Endodermal cell (in vitro differentiated cells): ENCODE measurements at regions not wholly inside any gene's neighbourhood (a gene's known extent, or its start where the extent isn't known, plus 50 kb on each side); places are given as distances from the start of the nearest gene placed in this dataset.

Source experiments
- DNase-seq: peaks from one replicate; pipeline ENCODE4 v3.0.0-alpha.2; 2017
- H3K27ac ChIP-seq: 2 replicates; pipeline ENCODE4 v1.5.1; 2013; ENCODE audit warnings: mild to moderate bottlenecking, low read depth, low read length, moderate library complexity
- H3K27me3 ChIP-seq: 2 replicates; pipeline ENCODE4 v1.6.1; 2013; ENCODE audit warnings: mild to moderate bottlenecking, low read length, moderate library complexity; ENCODE audit not compliant: insufficient read depth, control insufficient read depth, poor library complexity, severe bottlenecking
- H3K36me3 ChIP-seq: 2 replicates; pipeline ENCODE4 v1.7.0; 2013; ENCODE audit warnings: mild to moderate bottlenecking, low read length, moderate library complexity; ENCODE audit not compliant: control insufficient read depth, insufficient read depth
- H3K4me1 ChIP-seq: one replicate; pipeline ENCODE4 v1.7.0; 2013; ENCODE audit warnings: low read length; ENCODE audit not compliant: control insufficient read depth, insufficient read depth
- H3K4me3 ChIP-seq: 2 replicates; pipeline ENCODE4 v1.5.1; 2013; ENCODE audit warnings: mild to moderate bottlenecking, low read length, moderate library complexity
- H3K9ac ChIP-seq: 2 replicates; pipeline ENCODE4 v1.6.1; 2013; ENCODE audit warnings: mild to moderate bottlenecking, low read length, moderate library complexity; ENCODE audit not compliant: poor library complexity, severe bottlenecking; ENCODE audit errors: extremely low read depth
- H3K9me3 ChIP-seq: 2 replicates; pipeline ENCODE4 v1.6.1; 2013; ENCODE audit warnings: mild to moderate bottlenecking, low read length, moderate library complexity; ENCODE audit not compliant: control insufficient read depth
- H3K27ac Mint-ChIP-seq: 2 replicates; pipeline ENCODE4 v1.8.0; 2020; ENCODE audit warnings: mixed read lengths
- H3K27me3 Mint-ChIP-seq: 2 replicates; pipeline ENCODE4 v1.8.0; 2021; ENCODE audit warnings: mild to moderate bottlenecking, mixed read lengths; ENCODE audit not compliant: insufficient read depth
- H3K36me3 Mint-ChIP-seq: 2 replicates; pipeline ENCODE4 v1.8.0; 2020; ENCODE audit warnings: low read depth, mixed read lengths
- H3K4me1 Mint-ChIP-seq: 2 replicates; pipeline ENCODE4 v1.8.0; 2020; ENCODE audit warnings: mixed read lengths
- H3K4me3 Mint-ChIP-seq: 2 replicates; pipeline ENCODE4 v1.8.0; 2020; ENCODE audit warnings: mild to moderate bottlenecking, moderate library complexity, mixed read lengths
- H3K9me3 Mint-ChIP-seq: 2 replicates; pipeline ENCODE4 v1.8.0; 2020; ENCODE audit warnings: mild to moderate bottlenecking, mixed read lengths
- WGBS, 2 experiments: methylation state at CpG; one replicate each; pipeline versions ENCODE4 v1.1.5 to v1.1.7; 2013; ENCODE audit warnings: missing lambda C conversion rate in 2 of 2, mixed read lengths in 1 of 2; ENCODE audit not compliant: insufficient coverage in 1 of 2, insufficient read length in 1 of 2; 5-methylcytosine and 5-hydroxymethylcytosine counted together
- TF ChIP-seq, protein P1 (sequence below): fragments of 200-600 bp; sonication (generic); conservative IDR thresholded peaks from 2 replicates; pipeline ENCODE4 v1.5.0; 2021; ENCODE audit warnings: antibody characterized with exemption, mild to moderate bottlenecking

DNA sequence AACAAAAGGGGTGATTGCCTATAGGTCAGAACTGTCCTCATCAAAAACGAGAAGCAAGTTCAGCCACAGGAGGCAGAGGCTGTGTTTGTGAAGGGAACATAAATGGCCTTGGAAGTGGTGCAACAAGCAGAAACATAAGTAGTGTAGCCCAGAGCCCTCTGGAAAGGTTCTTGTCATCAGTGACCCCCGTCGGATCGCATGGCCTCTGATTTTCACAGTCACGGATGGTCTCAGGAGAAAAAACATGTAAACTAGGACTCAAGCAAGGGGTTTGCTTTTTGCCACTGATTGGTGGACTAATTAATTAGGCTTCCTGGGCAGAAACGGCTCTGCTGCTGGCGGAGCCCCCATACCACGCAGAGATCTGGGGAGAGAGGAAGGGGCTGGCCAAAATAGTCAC is 496.5 kb upstream of the MKI67 start:
- no peaks in the 10 kb centered on the region for H3K27me3 Mint-ChIP-seq
- H3K4me3 ChIP-seq, result no peak overlapping the region
- no peaks in the 10 kb centered on the region for H3K36me3 Mint-ChIP-seq
- peaks cover 9% of the 10 kb centered on the region for H3K4me1 Mint-ChIP-seq
- no peak overlapping the region for H3K27ac Mint-ChIP-seq
- H3K36me3 ChIP-seq, result no peaks in the 10 kb centered on the region
- H3K4me1 ChIP-seq, result no peaks in the 10 kb centered on the region
- no peaks in the 10 kb centered on the region for H3K9me3 Mint-ChIP-seq
- H3K9ac ChIP-seq, result no peak overlapping the region
- WGBS, 2 experiments, result 92 to 95% methylated on average over 3 to 8 of the region's 8 CpGs
- H3K27me3 ChIP-seq, result no peaks in the 10 kb centered on the region
- H3K4me3 Mint-ChIP-seq, result no peak overlapping the region
- no peak overlapping the region for H3K27ac ChIP-seq
- no peaks in the 10 kb centered on the region for H3K9me3 ChIP-seq
- no peak for DNase-seq
- TF ChIP-seq, protein P1, sequence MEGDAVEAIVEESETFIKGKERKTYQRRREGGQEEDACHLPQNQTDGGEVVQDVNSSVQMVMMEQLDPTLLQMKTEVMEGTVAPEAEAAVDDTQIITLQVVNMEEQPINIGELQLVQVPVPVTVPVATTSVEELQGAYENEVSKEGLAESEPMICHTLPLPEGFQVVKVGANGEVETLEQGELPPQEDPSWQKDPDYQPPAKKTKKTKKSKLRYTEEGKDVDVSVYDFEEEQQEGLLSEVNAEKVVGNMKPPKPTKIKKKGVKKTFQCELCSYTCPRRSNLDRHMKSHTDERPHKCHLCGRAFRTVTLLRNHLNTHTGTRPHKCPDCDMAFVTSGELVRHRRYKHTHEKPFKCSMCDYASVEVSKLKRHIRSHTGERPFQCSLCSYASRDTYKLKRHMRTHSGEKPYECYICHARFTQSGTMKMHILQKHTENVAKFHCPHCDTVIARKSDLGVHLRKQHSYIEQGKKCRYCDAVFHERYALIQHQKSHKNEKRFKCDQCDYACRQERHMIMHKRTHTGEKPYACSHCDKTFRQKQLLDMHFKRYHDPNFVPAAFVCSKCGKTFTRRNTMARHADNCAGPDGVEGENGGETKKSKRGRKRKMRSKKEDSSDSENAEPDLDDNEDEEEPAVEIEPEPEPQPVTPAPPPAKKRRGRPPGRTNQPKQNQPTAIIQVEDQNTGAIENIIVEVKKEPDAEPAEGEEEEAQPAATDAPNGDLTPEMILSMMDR, result no peak

DNA sequence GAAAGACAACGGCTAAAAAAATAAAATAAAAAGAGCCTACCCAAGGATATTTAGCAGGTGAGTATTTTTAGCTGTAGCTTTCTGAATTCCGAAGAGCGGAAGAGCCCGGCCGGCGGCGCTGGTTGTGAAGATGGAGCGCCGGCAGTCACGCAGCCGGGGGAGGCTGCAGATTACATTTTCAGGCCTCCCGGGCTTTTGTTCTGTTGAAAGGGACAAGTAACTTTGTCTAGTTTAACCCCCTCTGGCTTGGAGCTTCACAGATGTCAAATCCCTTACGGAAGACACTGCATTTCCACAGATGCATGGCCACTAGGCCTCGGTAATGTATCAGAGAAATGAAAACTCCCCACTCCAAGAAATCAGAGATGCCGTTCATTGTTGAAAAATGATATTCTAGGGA is 497.6 kb upstream of the MKI67 start:
- DNase-seq, result no peak
- WGBS, 2 experiments, result 86 to 94% methylated on average over 11 to 15 of the region's 15 CpGs

DNA sequence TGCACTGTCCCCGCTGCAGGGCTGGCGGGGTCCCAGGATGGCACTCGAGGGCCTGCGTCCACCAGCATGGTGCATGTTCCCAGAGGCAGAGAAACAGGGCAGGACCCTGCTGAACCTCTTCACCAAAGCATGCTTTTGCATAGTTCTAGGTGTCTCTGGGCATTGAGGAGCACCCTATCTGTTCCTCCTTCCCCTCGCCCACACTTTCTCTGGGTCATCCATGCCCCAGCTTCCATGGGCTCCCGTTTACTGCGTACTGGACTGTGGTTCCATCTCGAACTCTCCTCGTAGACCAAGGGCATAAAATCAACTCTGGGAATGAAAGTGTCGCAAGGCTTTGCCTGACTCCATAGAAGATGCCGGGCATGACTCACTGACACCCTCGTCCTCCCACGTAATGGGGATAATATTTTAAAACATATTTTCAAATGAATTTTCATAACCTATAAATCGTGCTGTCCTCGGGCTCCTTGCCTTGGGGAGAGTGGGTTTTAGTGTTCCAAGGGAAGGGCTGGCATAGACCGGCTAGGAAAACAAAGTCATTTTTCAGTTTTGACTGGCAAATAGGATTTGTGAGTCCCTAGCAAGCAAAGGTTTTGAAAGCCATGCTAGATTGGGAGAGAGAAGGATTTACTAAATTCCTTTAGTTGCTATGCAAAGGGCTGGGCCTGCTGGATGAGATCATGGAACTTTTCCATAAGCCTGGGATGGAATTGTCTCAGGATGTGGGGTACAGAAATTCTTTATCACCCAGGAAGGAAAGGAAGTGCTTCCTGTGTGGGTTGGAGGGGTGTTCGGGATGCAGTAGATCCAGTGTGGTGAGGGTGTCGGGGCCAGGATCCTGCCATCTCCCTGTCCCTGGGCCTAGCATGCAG is 498.7 kb upstream of the MKI67 start:
- Mint-ChIP-seq H3K27ac (peak overlapping the region; percentile 44), H3K27me3 (no peaks in the 10 kb centered on the region), H3K4me1 (peaks cover 9% of the 10 kb centered on the region), H3K4me3 (no peak overlapping the region), H3K36me3 (no peaks in the 10 kb centered on the region), H3K9me3 (no peaks in the 10 kb centered on the region)
- no peak overlapping the region for H3K9ac ChIP-seq
- TF ChIP-seq, protein P1, result no peak
- H3K9me3 ChIP-seq, result no peaks in the 10 kb centered on the region
- 94 to 95% methylated on average over 7 to 17 of the region's 18 CpGs for whole genome bisulfite sequencing, 2 experiments
- H3K36me3 ChIP-seq, result no peaks in the 10 kb centered on the region
- DNase-seq, result no peak
- no peaks in the 10 kb centered on the region for H3K4me1 ChIP-seq
- H3K27ac ChIP-seq, result no peak overlapping the region
- no peaks in the 10 kb centered on the region for H3K27me3 ChIP-seq
- H3K4me3 ChIP-seq, result no peak overlapping the region

More for the DNA sequence above, 497.6 kb upstream of the MKI67 start:
- Mint-ChIP-seq H3K36me3 (no peaks in the 10 kb centered on the region), H3K4me3 (no peak overlapping the region), H3K9me3 (no peaks in the 10 kb centered on the region), H3K4me1 (peaks cover 9% of the 10 kb centered on the region), H3K27me3 (no peaks in the 10 kb centered on the region), H3K27ac (no peak overlapping the region)
- no peak overlapping the region for H3K9ac ChIP-seq
- H3K9me3 ChIP-seq, result no peaks in the 10 kb centered on the region
- no peak overlapping the region for H3K27ac ChIP-seq
- no peaks in the 10 kb centered on the region for H3K4me1 ChIP-seq
- H3K36me3 ChIP-seq, result no peaks in the 10 kb centered on the region
- no peak overlapping the region for H3K4me3 ChIP-seq
- TF ChIP-seq, protein P1, result no peak
- H3K27me3 ChIP-seq, result no peaks in the 10 kb centered on the region
